Stomach (tissue), 8 donors: ENCODE measurements at regions not wholly inside any gene's neighbourhood (a gene's known extent, or its start where the extent isn't known, plus 50 kb on each side); places are given as distances from the start of the nearest gene placed in this dataset.

Experiments
- DNase-seq, 2 donors: peaks; one replicate each; pipeline versions ENCODE4 v3.0.0 to v3.0.0-alpha.2; 2013 to 2019
- H3K27ac ChIP-seq, 5 donors: fragments of 200-600 bp in 4 of 5; sonication (generic) in 4 of 5; one replicate each; pipeline ENCODE4 v1.5.1; 2013 to 2019; ENCODE audit warnings: mild to moderate bottlenecking in 1 of 5, moderate library complexity in 1 of 5
- H3K27me3 ChIP-seq, 3 donors: fragments of 200-600 bp; sonication (generic); one replicate each; pipeline ENCODE4 v1.5.1; 2017 to 2019; ENCODE audit warnings: mixed run types in 1 of 3
- H3K36me3 ChIP-seq, 4 donors: fragments of 200-600 bp; sonication (generic); 1 replicate in 3 of 4; 2 replicates in 1 of 4; pipeline ENCODE4 v1.5.1; 2016 to 2019
- H3K4me1 ChIP-seq, 4 donors: fragments of 200-600 bp; sonication (generic); one replicate each; pipeline ENCODE4 v1.5.1; 2016 to 2019
- H3K4me3 ChIP-seq, 4 donors: fragments of 200-600 bp; sonication (generic) in 3 of 4; one replicate each; pipeline ENCODE4 v1.5.1; 2016 to 2019; ENCODE audit warnings: mild to moderate bottlenecking in 1 of 4
- H3K9me3 ChIP-seq, 4 donors: fragments of 200-600 bp; sonication (generic); one replicate each; pipeline ENCODE4 v1.5.1; 2016 to 2019
- EP300 ChIP-seq: sonication (generic); formaldehyde crosslinking; IDR thresholded peaks from one replicate; pipeline ENCODE4 v1.6.1; 2017; ENCODE audit warnings: antibody characterized with exemption
- POLR2A ChIP-seq, 4 donors: fragments of 450-650 bp; IDR thresholded peaks; one replicate each; pipeline ENCODE4 v1.6.1; 2016; ENCODE audit warnings: antibody characterized with exemption in 4 of 4, control low read depth in 2 of 4, mild to moderate bottlenecking in 1 of 4, moderate library complexity in 1 of 4
- POLR2AphosphoS5 ChIP-seq, 3 donors: sonication (generic); formaldehyde crosslinking; IDR thresholded peaks; one replicate each; pipeline ENCODE4 v1.6.1; 2016; ENCODE audit warnings: antibody characterized with exemption in 3 of 3
- WGBS, 5 donors: extraction: QIAGEN DNeasy Blood & Tissue Kit in 3 of 5; methylation state at CpG; one replicate each; pipeline versions ENCODE4 v1.1.5 to v1.1.7; 2013 to 2018; 5-methylcytosine and 5-hydroxymethylcytosine counted together
- intact Hi-C: fragments of 100-400 bp; cut with DNase I; formaldehyde crosslinking; loops from one replicate; pipeline ENCODE4 v1.15.1; 2023; ENCODE audit warnings: low total_unique reads
- TF ChIP-seq, protein P1 (sequence below), 7 experiments: fragments of 450-650 bp in 4 of 7; fragments of 200-600 bp in 3 of 7; sonication (generic) in 3 of 7; IDR thresholded peaks; one replicate each; pipeline ENCODE4 v1.5.1; 2016 to 2019; ENCODE audit warnings: antibody characterized with exemption in 7 of 7, control low read depth in 2 of 7, mild to moderate bottlenecking in 1 of 7
- donor health status: healthy with polysubstance abuse.
- donor health status: Bipolar disorder and iron deficiency.
- donor health status: healthy.

DNA sequence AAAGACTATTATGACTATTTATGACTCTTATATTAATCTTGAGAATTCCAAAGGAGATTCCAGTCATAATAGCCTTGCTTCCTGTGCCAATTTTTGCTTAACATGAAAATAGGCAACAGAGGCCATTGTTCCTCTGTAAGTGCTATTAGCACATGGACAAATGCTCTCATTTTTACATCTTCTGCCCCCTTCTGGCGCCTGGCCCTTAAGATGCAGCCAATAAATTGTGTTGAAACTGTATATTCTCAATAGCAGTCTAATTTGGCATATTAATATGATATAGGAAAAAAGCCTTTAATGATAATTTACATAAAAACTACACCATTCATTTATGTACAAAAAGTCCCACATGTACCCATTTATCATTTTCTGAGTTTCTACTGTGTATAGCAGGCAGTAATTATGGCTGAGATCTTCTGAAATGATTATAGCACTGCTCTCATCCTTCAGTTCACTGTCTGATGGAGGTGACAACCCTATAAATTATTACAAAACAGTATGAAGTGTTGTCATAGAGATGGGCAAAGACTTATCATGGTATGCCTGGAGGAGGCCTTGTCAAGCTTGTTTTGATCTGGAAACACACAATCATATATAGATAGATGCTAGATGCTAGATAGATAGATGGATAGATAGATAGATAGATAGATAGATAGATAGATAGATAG lies 613.3 kb downstream of the TSN start:
- intact Hi-C loops: no loop called here
- H3K4me1 ChIP-seq: no peaks in the 10 kb centered on the region
- H3K27me3 ChIP-seq: no peaks in the 10 kb centered on the region
- H3K27ac ChIP-seq: no peak overlapping the region
- WGBS, 5 donors: 45 to 63% (median 49%) methylated on average over 1 of the region's 1 CpG
- TF ChIP-seq POLR2AphosphoS5 (IDR thresholded peaks at IDR 0.05): no peak
- no peak for TF ChIP-seq POLR2A (IDR thresholded peaks at IDR 0.05)
- no peak for TF ChIP-seq EP300
- TF ChIP-seq, protein P1, sequence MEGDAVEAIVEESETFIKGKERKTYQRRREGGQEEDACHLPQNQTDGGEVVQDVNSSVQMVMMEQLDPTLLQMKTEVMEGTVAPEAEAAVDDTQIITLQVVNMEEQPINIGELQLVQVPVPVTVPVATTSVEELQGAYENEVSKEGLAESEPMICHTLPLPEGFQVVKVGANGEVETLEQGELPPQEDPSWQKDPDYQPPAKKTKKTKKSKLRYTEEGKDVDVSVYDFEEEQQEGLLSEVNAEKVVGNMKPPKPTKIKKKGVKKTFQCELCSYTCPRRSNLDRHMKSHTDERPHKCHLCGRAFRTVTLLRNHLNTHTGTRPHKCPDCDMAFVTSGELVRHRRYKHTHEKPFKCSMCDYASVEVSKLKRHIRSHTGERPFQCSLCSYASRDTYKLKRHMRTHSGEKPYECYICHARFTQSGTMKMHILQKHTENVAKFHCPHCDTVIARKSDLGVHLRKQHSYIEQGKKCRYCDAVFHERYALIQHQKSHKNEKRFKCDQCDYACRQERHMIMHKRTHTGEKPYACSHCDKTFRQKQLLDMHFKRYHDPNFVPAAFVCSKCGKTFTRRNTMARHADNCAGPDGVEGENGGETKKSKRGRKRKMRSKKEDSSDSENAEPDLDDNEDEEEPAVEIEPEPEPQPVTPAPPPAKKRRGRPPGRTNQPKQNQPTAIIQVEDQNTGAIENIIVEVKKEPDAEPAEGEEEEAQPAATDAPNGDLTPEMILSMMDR (IDR thresholded peaks at IDR 0.05): no peak
- DNase-seq: no peak
- H3K9me3 ChIP-seq: no peaks in the 10 kb centered on the region
- no peaks in the 10 kb centered on the region for H3K36me3 ChIP-seq
- H3K4me3 ChIP-seq: no peak overlapping the region

DNA sequence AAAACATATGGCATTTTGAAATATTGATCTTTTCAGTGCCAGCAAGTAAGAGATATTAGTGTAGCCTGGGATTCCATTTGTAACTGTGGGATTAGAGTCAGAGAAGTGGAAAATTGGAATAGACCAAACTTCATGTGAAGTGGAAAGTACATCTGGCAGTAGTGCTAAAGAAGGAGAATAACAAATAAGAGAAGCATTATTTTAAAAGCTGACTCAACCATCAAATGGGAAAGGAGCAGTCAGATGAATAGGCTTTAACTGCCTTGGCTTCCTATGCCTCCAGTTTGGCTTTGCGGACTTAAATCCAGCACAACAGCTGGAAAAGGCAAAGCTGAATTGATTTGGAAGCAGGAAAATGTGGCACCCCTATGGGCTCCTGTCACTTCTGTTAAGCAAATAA lies 623.1 kb downstream of the TSN start:
- WGBS, 5 donors: 80 to 100% (median 91%) methylated on average over 1 of the region's 1 CpG
- Histone ChIP-seq H3K36me3 (no peaks in the 10 kb centered on the region), H3K27me3 (no peaks in the 10 kb centered on the region), H3K9me3 (no peaks in the 10 kb centered on the region), H3K4me3 (no peak overlapping the region), H3K4me1 (no peaks in the 10 kb centered on the region), H3K27ac (no peak overlapping the region)
- TF ChIP-seq EP300 (no peak), POLR2A (IDR thresholded peaks at IDR 0.05) (no peak), POLR2AphosphoS5 (IDR thresholded peaks at IDR 0.05) (no peak)
- TF ChIP-seq, protein P1 (IDR thresholded peaks at IDR 0.05): no peak
- intact Hi-C loops: no loop called here
- peak in 1 of 2 donors; percentile 6 for DNase-seq

DNA sequence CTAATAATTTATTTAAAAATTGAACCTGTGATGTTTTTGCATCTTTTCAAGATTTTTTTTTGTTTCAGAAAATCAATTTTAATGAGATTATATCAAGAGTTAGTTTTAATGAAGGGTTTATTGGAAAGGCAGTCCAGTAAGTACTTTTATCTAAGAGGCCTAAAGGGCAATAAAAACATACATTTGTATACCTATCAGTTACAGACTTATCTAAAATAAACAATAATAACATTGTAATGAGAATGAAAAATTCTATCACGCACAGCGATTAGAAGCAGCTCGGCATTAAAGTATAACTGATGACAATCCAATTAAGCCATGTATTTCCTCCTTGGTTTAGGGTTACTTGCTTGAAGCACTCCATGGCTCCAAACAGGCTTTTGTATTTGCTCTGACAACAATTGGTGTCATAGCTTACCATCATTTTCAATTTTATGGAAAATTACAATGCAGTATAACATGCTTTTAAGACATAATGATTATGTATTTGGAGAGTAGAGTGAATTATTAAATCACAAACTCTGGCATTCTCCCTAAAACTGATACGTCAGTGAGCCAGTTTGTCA lies 629.4 kb downstream of the TSN start:
- H3K4me1 ChIP-seq: peaks cover 0 to 5% (median 0%) of the 10 kb centered on the region in 4 donors
- H3K27me3 ChIP-seq: no peaks in the 10 kb centered on the region
- peaks cover 6 to 22% (median 18%) of the 10 kb centered on the region in 4 donors for H3K9me3 ChIP-seq
- no peak overlapping the region for H3K27ac ChIP-seq
- H3K4me3 ChIP-seq: no peak overlapping the region
- 27 to 56% (median 34%) methylated on average over 4 of the region's 4 CpGs for WGBS, 5 donors
- intact Hi-C loops: no loop called here
- no peak for TF ChIP-seq POLR2A (IDR thresholded peaks at IDR 0.05)
- no peak for TF ChIP-seq POLR2AphosphoS5 (IDR thresholded peaks at IDR 0.05)
- no peaks in the 10 kb centered on the region for H3K36me3 ChIP-seq
- DNase-seq: no peak

DNA sequence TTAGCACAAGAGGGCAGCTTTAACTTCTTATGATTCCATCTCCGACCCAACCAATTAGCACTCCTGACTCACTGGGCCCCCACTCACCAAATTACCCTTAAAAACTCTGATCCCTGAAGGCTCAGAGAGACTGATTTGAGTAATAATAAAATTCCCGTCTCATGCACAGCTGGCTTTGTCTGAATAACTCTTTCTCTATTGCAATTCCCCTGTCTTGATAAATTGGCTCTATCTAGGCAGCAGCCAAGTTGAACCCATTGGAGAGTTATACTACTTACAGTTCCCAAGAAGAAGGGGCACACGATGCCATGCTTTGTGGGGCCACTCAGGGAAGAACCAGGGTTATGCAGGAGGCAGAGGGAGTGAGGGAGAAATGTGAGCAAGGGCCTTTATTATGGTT lies 632.8 kb downstream of the TSN start:
- Histone ChIP-seq H3K36me3 (no peaks in the 10 kb centered on the region), H3K27me3 (no peaks in the 10 kb centered on the region), H3K4me3 (no peak overlapping the region), H3K27ac (no peak overlapping the region), H3K9me3 (peaks cover 6 to 23% (median 18%) of the 10 kb centered on the region in 4 donors), H3K4me1 (peaks cover 0 to 5% (median 0%) of the 10 kb centered on the region in 4 donors)
- TF ChIP-seq POLR2AphosphoS5 (IDR thresholded peaks at IDR 0.05) (no peak), POLR2A (IDR thresholded peaks at IDR 0.05) (no peak), EP300 (no peak)
- TF ChIP-seq, protein P1 (IDR thresholded peaks at IDR 0.05): no peak
- DNase-seq: no peak
- WGBS, 5 donors: 83 to 90% (median 87%) methylated on average over 3 of the region's 3 CpGs
- intact Hi-C loops: no loop called here

DNA sequence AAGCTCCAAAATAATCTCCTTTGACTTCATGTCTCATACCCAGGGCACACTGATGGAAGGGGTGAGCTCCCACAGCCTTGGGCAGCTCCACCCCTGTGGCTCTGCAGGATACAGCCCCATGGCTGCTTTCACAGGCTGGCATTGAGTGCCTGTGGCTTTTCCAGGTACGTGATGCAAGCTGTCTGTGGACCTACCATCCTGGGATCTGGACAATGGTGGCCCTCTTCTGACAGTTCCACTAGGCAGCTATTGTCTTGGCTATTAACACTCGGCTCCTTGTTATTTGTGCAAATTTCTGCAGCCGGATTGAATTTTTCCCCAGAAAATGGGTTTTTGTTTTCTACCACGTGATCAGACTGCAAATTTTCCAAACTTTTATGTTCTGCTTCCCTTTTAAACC lies 634.2 kb downstream of the TSN start:
- no peaks in the 10 kb centered on the region for H3K27me3 ChIP-seq
- no peak overlapping the region for H3K27ac ChIP-seq
- DNase-seq: no peak
- H3K9me3 ChIP-seq: peaks cover 6 to 23% (median 18%) of the 10 kb centered on the region in 4 donors
- peaks cover 0 to 5% (median 0%) of the 10 kb centered on the region in 4 donors for H3K4me1 ChIP-seq
- H3K36me3 ChIP-seq: no peaks in the 10 kb centered on the region
- TF ChIP-seq POLR2A (IDR thresholded peaks at IDR 0.05) (no peak), EP300 (no peak), POLR2AphosphoS5 (IDR thresholded peaks at IDR 0.05) (no peak)
- TF ChIP-seq, protein P1 (IDR thresholded peaks at IDR 0.05): no peak
- intact Hi-C loops: no loop called here
- H3K4me3 ChIP-seq: no peak overlapping the region
- 66 to 92% (median 82%) methylated on average over 4 of the region's 4 CpGs for WGBS, 5 donors
